GM12878 (cell line): ENCODE measurements at regions not wholly inside any gene's neighbourhood (a gene's known extent, or its start where the extent isn't known, plus 50 kb on each side); places are given as distances from the start of the nearest gene placed in this dataset.

ENCODE experiments used
- FOXK2 ChIP-seq: fragments of 450-650 bp; IDR thresholded peaks from 2 replicates; pipeline ENCODE4 v1.6.1; 2017; ENCODE audit warnings: mild to moderate bottlenecking, moderate library complexity
- IRF3 ChIP-seq: fragments of 450-650 bp; IDR thresholded peaks from 2 replicates; pipeline ENCODE4 v1.6.1; 2014; ENCODE audit warnings: mild to moderate bottlenecking
- KLF5 ChIP-seq: fragments of 450-650 bp; IDR thresholded peaks from 2 replicates; pipeline ENCODE4 v1.6.1; 2014; ENCODE audit warnings: mild to moderate bottlenecking; ENCODE audit not compliant: partially characterized antibody
- RCOR1 ChIP-seq: conservative IDR thresholded peaks from 2 replicates; pipeline ENCODE4 v1.6.1; 2012; ENCODE audit warnings: low read depth, low read length, improper control_type of control experiment
- RELB ChIP-seq: fragments of 450-650 bp; IDR thresholded peaks from 2 replicates; pipeline ENCODE4 v1.6.1; 2017; ENCODE audit warnings: low read depth, mild to moderate bottlenecking, moderate library complexity
- TF ChIP-seq, protein P1 (sequence below): fragments of 150-350 bp; IDR thresholded peaks from 2 replicates; pipeline ENCODE4 v1.6.1; 2016; ENCODE audit warnings: low read depth, low read length
- TF ChIP-seq, protein P2 (sequence below): fragments of 450-650 bp; IDR thresholded peaks from 2 replicates; pipeline ENCODE4 v1.6.1; 2017; ENCODE audit warnings: mild to moderate bottlenecking, moderate library complexity

DNA sequence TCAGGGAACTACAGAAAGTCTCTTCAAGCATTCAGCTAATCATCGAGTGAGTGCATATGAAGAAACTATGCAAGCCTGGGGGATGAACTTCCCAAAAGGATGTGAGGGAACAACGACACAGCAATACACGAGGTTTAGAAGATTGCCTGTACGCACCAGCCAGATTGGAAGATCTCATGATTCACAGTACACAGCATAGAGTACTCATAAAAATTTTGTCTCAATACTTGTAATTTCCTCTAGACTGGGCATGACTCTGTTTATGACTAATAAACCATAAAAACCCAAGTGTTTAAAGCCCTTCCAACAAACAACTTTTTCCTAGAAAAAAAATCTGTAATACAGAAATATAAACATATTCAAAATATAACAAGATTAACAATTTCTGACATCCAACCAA is 279.7 kb downstream of the KCNJ3 start (continued):
- TF ChIP-seq, protein P1, sequence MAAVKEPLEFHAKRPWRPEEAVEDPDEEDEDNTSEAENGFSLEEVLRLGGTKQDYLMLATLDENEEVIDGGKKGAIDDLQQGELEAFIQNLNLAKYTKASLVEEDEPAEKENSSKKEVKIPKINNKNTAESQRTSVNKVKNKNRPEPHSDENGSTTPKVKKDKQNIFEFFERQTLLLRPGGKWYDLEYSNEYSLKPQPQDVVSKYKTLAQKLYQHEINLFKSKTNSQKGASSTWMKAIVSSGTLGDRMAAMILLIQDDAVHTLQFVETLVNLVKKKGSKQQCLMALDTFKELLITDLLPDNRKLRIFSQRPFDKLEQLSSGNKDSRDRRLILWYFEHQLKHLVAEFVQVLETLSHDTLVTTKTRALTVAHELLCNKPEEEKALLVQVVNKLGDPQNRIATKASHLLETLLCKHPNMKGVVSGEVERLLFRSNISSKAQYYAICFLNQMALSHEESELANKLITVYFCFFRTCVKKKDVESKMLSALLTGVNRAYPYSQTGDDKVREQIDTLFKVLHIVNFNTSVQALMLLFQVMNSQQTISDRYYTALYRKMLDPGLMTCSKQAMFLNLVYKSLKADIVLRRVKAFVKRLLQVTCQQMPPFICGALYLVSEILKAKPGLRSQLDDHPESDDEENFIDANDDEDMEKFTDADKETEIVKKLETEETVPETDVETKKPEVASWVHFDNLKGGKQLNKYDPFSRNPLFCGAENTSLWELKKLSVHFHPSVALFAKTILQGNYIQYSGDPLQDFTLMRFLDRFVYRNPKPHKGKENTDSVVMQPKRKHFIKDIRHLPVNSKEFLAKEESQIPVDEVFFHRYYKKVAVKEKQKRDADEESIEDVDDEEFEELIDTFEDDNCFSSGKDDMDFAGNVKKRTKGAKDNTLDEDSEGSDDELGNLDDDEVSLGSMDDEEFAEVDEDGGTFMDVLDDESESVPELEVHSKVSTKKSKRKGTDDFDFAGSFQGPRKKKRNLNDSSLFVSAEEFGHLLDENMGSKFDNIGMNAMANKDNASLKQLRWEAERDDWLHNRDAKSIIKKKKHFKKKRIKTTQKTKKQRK: no peak
- TF ChIP-seq, protein P2, sequence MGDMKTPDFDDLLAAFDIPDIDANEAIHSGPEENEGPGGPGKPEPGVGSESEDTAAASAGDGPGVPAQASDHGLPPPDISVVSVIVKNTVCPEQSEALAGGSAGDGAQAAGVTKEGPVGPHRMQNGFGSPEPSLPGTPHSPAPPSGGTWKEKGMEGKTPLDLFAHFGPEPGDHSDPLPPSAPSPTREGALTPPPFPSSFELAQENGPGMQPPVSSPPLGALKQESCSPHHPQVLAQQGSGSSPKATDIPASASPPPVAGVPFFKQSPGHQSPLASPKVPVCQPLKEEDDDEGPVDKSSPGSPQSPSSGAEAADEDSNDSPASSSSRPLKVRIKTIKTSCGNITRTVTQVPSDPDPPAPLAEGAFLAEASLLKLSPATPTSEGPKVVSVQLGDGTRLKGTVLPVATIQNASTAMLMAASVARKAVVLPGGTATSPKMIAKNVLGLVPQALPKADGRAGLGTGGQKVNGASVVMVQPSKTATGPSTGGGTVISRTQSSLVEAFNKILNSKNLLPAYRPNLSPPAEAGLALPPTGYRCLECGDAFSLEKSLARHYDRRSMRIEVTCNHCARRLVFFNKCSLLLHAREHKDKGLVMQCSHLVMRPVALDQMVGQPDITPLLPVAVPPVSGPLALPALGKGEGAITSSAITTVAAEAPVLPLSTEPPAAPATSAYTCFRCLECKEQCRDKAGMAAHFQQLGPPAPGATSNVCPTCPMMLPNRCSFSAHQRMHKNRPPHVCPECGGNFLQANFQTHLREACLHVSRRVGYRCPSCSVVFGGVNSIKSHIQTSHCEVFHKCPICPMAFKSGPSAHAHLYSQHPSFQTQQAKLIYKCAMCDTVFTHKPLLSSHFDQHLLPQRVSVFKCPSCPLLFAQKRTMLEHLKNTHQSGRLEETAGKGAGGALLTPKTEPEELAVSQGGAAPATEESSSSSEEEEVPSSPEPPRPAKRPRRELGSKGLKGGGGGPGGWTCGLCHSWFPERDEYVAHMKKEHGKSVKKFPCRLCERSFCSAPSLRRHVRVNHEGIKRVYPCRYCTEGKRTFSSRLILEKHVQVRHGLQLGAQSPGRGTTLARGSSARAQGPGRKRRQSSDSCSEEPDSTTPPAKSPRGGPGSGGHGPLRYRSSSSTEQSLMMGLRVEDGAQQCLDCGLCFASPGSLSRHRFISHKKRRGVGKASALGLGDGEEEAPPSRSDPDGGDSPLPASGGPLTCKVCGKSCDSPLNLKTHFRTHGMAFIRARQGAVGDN: no peak
- no peak for TF ChIP-seq FOXK2
- TF ChIP-seq RCOR1: no peak
- TF ChIP-seq IRF3: no peak
- no peak for TF ChIP-seq KLF5
- TF ChIP-seq RELB: no peak
